WI38 (cell line): ENCODE measurements at regions not wholly inside any gene's neighbourhood (a gene's known extent, or its start where the extent isn't known, plus 50 kb on each side); places are given as distances from the start of the nearest gene placed in this dataset.
"Not testable (repeated sequence)": the region's sequence is repeated elsewhere in the genome, so short reads cannot be mapped to it uniquely, and the experiment has no call there.

Experiments used
- H3K4me3 ChIP-seq: 2 replicates; pipeline ENCODE4 v1.5.1; 2011; ENCODE audit warnings: low read depth, mild to moderate bottlenecking, control low read depth, low read length
- CTCF ChIP-seq: IDR thresholded peaks from 2 replicates; pipeline ENCODE4 v1.5.1; 2012; ENCODE audit warnings: low read depth, mild to moderate bottlenecking, control low read depth, low read length

GRCh38 chr20:47981222-47981621 is 195.9 kb upstream of the SULF2 start:
- TF ChIP-seq CTCF, result no peak
- no peak overlapping the region for H3K4me3 ChIP-seq

GRCh38 chr20:47980336-47981177 is 195.3 kb upstream of the SULF2 start:
- H3K4me3 ChIP-seq, result no peak overlapping the region
- TF ChIP-seq CTCF, result no peak

- not testable (repeated sequence) for H3K4me3 ChIP-seq
Measured at GRCh38 chr20:47979361-47980095, 194.2 kb upstream of the SULF2 start.

GRCh38 chr20:47978428-47979120 is 193.3 kb upstream of the SULF2 start:
- not testable (repeated sequence) for H3K4me3 ChIP-seq

- not testable (repeated sequence) for H3K4me3 ChIP-seq
Measured at GRCh38 chr20:47977789-47978252, 192.5 kb upstream of the SULF2 start.

GRCh38 chr20:47977017-47977788 is 191.9 kb upstream of the SULF2 start:
- H3K4me3 ChIP-seq, result not testable (repeated sequence)

- TF ChIP-seq CTCF, result no peak
- H3K4me3 ChIP-seq, result no peak overlapping the region
Measured at GRCh38 chr20:47974234-47974878, 189.1 kb upstream of the SULF2 start.

- no peak overlapping the region for H3K4me3 ChIP-seq
- no peak for TF ChIP-seq CTCF
Measured at GRCh38 chr20:47973519-47974233, 188.4 kb upstream of the SULF2 start.
